ENCODE measurements at regions not wholly inside any gene's neighbourhood (a gene's known extent, or its start where the extent isn't known, plus 50 kb on each side); places are given as distances from the start of the nearest gene placed in this dataset.

- TF ChIP-seq CTCF (IDR thresholded peaks at IDR 0.05), result no peak
- no peak for TF ChIP-seq CBFB (CRISPR knock-in tag; IDR thresholded peaks at IDR 0.05; ENCODE audit: low read depth)
- TF ChIP-seq TEAD4 (CRISPR knock-in tag; IDR thresholded peaks at IDR 0.05), result no peak
- TF ChIP-seq ATF3 (CRISPR knock-in tag; conservative IDR thresholded peaks at IDR 0.05), result no peak
- TF ChIP-seq EMX1 (CRISPR knock-in tag; IDR thresholded peaks at IDR 0.05), result no peak
- no peak for TF ChIP-seq ETV6 (CRISPR knock-in tag; IDR thresholded peaks at IDR 0.05)
These were observed 209.7 kb upstream of the PLET1 start for GRCh38 chr11:112470355-112470754.

Measured in WTC11 (cell line).